GM23248 (cell line): ENCODE measurements at regions not wholly inside any gene's neighbourhood (a gene's known extent, or its start where the extent isn't known, plus 50 kb on each side); places are given as distances from the start of the nearest gene placed in this dataset.

Source experiments
- EZH2 ChIP-seq: fragments of 200-600 bp; sonication (generic); IDR thresholded peaks from 2 replicates; pipeline ENCODE4 v1.6.1; 2018; ENCODE audit warnings: antibody characterized with exemption, mild to moderate bottlenecking; ENCODE audit not compliant: insufficient read depth, poor library complexity, severe bottlenecking
- EZH2phosphoT487 ChIP-seq: fragments of 200-600 bp; sonication (generic); IDR thresholded peaks from 2 replicates; pipeline ENCODE4 v1.6.1; 2018; ENCODE audit warnings: antibody characterized with exemption, moderate library complexity, mild to moderate bottlenecking, low read depth; ENCODE audit not compliant: insufficient read depth

DNA sequence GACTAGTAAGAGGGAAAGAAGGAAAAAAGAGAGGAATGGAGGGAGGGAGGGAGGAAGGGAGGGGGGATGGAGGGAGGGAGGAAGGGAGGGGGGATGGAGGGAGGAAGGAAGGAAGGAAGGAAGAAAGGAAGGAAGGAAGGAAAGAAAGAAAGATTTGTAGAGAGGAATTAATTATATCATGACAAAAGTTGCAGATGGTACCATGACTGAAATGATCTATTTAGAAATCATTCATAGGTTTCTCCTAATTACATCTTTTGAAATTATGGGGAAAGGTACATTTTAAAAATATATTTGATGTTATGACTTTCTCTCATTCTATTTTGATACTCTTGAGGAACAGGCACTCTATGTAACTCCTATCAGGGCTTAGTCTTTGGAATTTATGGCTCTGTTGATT is 236.2 kb upstream of the BTG1 start:
- TF ChIP-seq EZH2 = no peak
- no peak for TF ChIP-seq EZH2phosphoT487
